Skeletal muscle tissue (tissue), 3 donors: ENCODE measurements at regions not wholly inside any gene's neighbourhood (a gene's known extent, or its start where the extent isn't known, plus 50 kb on each side); places are given as distances from the start of the nearest gene placed in this dataset.

Experiments used
- H3K27ac ChIP-seq: one replicate; pipeline ENCODE4 v1.7.0; 2013; ENCODE audit warnings: mild to moderate bottlenecking, low read depth, low read length, inconsistent platforms
- H3K27me3 ChIP-seq, 3 donors: one replicate each; pipeline ENCODE4 v1.7.0; 2013; ENCODE audit warnings: low read length in 3 of 3; ENCODE audit not compliant: control insufficient read depth in 3 of 3, insufficient read depth in 3 of 3
- H3K36me3 ChIP-seq, 3 donors: one replicate each; pipeline ENCODE4 v1.7.0; 2013; ENCODE audit warnings: low read length in 3 of 3; ENCODE audit not compliant: control insufficient read depth in 3 of 3, insufficient read depth in 3 of 3
- H3K4me1 ChIP-seq, 3 donors: one replicate each; pipeline ENCODE4 v1.7.0; 2013; ENCODE audit warnings: low read length in 3 of 3, mild to moderate bottlenecking in 3 of 3; ENCODE audit not compliant: control insufficient read depth in 3 of 3, insufficient read depth in 3 of 3
- H3K4me3 ChIP-seq, 3 donors: one replicate each; pipeline ENCODE4 v1.7.0; 2013; ENCODE audit warnings: low read length in 3 of 3
- H3K9ac ChIP-seq, 3 donors: one replicate each; pipeline ENCODE4 v1.7.0; 2013; ENCODE audit warnings: low read length in 3 of 3, mild to moderate bottlenecking in 3 of 3, moderate library complexity in 2 of 3, low read depth in 1 of 3
- H3K9me3 ChIP-seq, 3 donors: one replicate each; pipeline ENCODE4 v1.7.0; 2013; ENCODE audit warnings: low read length in 3 of 3; ENCODE audit not compliant: control insufficient read depth in 3 of 3
- donor health status: Osteomylitis.

DNA sequence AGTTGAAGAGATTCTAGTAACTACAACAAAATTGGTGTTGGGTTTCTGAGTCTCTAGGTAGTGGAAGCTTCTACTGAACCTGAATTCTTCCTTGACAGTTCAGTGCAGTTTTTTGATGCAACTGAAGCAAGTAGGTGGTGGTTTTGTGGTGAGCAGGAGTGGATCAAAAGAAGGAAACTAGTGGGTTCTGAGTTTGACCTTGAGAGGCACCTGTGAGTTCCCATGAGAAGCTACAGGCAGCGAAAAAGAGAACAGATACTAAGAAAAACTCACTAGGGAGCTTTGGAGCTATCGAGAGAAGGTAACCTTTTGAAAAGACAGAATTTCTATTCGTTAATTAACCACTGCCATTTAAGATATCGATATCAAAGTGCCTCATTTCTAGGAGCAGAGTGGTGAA lies 145.2 kb downstream of the PDHA2 start:
- no peaks in the 10 kb centered on the region for H3K27me3 ChIP-seq
- no peaks in the 10 kb centered on the region for H3K36me3 ChIP-seq
- no peak overlapping the region for H3K9ac ChIP-seq
- no peak overlapping the region for H3K4me3 ChIP-seq
- H3K27ac ChIP-seq, result no peak overlapping the region
- no peaks in the 10 kb centered on the region for H3K4me1 ChIP-seq
- H3K9me3 ChIP-seq, result no peaks in the 10 kb centered on the region

DNA sequence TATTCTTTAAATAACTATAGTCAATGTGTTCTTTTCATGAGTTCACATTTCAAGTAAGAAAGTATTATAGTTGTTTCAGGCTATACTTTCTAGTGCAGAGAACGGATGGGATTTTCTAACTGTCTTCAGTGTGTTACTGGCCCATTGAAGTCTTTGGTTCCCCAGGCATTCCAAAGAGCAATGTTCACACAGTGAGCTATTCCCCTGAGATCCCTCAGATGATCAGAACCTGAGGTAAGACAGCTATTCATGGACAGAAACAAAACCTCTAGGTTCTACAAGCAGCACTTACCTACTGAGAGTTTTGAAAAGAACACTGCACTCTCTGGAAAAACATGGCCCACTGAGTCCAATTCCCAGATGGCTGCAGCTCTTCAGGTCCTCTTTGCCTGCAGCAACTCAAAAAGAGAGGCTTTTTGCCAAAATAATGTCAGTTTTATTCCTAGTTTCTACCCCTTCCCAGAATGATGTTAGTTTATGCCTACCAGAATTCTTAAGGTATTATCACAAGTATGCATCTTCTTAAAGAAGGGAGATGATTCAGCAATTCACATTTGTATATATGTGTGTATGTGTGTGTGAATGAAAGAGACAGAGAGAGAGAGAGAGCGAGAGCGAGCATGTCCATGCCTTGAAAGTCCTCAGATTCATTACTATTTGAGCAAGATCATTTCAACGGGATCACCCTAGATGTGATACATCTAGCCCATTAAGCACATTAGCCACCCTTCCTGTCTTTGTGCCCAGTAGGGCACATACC lies 146.1 kb downstream of the PDHA2 start:
- Histone ChIP-seq H3K4me3 (no peak overlapping the region), H3K36me3 (no peaks in the 10 kb centered on the region), H3K27ac (no peak overlapping the region), H3K27me3 (no peaks in the 10 kb centered on the region), H3K9me3 (no peaks in the 10 kb centered on the region), H3K4me1 (no peaks in the 10 kb centered on the region), H3K9ac (no peak overlapping the region)

DNA sequence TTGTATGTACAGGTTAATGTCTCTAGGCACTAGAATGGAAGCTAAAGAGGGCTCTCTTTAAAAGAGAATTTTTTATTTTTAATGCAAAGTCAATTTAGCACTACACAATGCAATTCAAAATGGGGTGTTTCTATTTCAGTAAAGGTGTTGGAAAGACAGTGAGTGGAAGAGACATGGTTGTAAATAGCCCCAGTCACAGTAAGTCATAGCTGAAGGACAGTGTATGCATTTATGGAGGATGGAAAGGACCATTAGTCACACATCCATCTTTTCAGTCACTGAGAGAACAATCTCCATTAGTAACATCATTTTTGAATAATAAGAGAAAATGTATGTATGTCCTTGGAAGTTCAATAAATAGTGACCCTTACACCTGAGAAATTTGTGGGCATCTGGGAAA lies 148.0 kb downstream of the PDHA2 start:
- Histone ChIP-seq H3K4me3 (no peak overlapping the region), H3K36me3 (no peaks in the 10 kb centered on the region), H3K4me1 (no peaks in the 10 kb centered on the region), H3K9ac (no peak overlapping the region), H3K9me3 (no peaks in the 10 kb centered on the region), H3K27me3 (no peaks in the 10 kb centered on the region), H3K27ac (no peak overlapping the region)

DNA sequence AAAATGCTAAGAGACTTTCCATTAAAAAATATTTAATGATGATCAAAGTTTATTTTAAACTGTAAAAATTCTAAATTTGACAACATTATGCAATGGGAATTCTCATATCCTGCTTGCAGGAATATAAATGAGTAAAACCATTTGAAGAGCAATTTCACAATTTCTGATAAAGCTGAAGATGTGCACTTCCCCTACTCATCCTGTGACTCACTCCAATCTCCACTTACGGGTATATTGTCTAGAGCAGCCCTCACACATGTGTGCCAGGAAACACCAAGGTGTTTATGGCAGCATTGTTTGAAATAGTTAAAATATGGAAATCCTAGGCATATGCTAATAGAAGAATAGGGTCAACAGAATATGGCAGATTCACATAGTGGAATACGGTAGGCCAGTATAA lies 158.4 kb downstream of the PDHA2 start:
- Histone ChIP-seq H3K9me3 (no peaks in the 10 kb centered on the region), H3K4me1 (no peaks in the 10 kb centered on the region), H3K27ac (no peak overlapping the region), H3K36me3 (no peaks in the 10 kb centered on the region), H3K27me3 (no peaks in the 10 kb centered on the region), H3K4me3 (no peak overlapping the region), H3K9ac (no peak overlapping the region)

DNA sequence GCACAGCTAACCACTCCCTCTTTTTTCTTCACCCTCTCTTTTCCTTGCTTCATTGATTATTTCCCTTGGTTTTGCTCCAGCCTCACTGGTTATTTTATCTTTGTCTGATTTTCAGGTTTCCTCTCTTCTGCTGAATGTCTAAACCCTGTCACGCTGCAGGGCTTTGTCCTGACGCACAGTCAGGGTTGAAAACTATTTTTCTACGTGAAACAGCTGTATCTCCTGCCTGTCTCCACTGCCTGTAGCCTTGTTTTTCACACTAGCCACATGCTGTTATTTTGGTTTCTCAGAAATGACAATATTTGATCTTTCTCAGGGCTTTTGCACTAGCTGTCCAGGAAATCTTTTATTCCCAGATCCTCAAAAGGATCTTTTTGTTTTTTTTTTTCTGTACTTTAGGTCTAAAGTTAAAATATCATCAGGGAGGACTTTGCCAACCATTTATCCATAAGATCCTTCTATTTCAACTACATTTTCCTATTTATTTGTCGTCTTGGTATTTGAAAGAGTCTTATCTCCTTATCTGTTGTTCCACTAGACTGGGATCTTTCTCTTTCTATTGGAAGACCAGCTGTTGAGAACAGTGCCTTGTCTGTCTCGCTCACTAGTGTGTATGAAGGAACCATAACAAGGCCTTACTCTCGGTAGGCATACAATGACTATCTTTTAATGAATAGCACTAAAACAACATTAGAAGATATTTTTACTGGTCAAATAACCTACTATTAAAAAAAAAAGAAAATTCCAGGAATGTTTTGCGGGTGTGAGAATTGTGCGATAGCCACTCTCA lies 164.3 kb downstream of the PDHA2 start:
- Histone ChIP-seq H3K27ac (no peak overlapping the region), H3K9me3 (no peaks in the 10 kb centered on the region), H3K4me3 (no peak overlapping the region), H3K4me1 (no peaks in the 10 kb centered on the region), H3K27me3 (no peaks in the 10 kb centered on the region), H3K9ac (no peak overlapping the region), H3K36me3 (no peaks in the 10 kb centered on the region)

DNA sequence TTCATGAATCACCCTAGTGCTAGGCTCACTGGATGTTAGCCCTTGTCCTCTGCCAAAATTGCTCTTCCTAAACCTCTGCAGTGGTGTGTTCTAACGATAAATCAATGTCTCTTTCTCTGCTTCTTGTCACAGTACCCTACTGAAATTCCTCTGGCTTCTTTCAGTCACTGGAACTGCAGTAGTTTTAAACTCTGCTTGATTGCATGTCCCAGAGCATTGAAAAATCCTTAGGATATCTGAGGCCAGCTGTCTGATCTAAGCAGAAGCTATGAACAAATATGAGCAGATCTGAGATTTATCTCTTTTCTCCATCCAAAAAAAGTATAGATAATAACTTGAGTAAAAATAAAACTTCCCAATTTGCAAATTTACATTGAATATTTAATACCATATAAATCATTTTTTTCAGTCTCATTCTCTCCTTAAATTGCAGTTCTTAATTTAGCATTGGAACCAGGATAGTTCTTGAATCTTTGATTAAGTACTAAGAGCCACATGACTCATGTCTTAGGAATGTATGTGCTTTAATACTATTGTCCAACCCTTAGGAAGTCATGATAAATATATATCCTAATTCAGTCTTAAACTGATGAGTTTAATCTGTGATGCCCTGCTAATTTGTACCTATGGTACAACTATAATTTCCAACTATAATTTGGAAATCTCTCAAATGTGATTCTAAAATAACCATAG lies 169.7 kb downstream of the PDHA2 start:
- H3K4me3 ChIP-seq, result no peak overlapping the region
- H3K9ac ChIP-seq, result no peak overlapping the region
- no peaks in the 10 kb centered on the region for H3K4me1 ChIP-seq
- no peaks in the 10 kb centered on the region for H3K36me3 ChIP-seq
- no peaks in the 10 kb centered on the region for H3K27me3 ChIP-seq
- H3K27ac ChIP-seq, result no peak overlapping the region
- H3K9me3 ChIP-seq, result no peaks in the 10 kb centered on the region

DNA sequence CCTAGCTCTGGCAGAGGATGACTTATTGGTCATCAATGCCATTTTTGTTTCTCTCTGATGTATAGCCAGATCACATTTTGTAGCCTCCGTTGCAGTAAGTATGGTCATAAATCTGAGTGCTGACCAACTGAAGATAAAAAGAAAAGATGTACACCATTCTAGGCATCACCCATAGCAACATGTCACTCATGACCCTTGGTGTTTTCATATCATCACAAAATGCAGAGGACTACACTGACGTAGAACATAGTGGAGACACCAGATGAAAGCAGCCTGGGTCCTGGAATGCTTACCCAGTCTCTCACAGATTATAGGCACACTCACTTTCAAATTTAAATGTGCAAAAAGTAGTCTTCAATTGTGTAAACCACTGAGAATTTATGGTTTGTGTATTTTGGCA lies 172.8 kb downstream of the PDHA2 start:
- no peaks in the 10 kb centered on the region for H3K9me3 ChIP-seq
- no peaks in the 10 kb centered on the region for H3K36me3 ChIP-seq
- no peak overlapping the region for H3K27ac ChIP-seq
- no peak overlapping the region for H3K4me3 ChIP-seq
- H3K9ac ChIP-seq, result no peak overlapping the region
- H3K4me1 ChIP-seq, result no peaks in the 10 kb centered on the region
- H3K27me3 ChIP-seq, result no peaks in the 10 kb centered on the region

DNA sequence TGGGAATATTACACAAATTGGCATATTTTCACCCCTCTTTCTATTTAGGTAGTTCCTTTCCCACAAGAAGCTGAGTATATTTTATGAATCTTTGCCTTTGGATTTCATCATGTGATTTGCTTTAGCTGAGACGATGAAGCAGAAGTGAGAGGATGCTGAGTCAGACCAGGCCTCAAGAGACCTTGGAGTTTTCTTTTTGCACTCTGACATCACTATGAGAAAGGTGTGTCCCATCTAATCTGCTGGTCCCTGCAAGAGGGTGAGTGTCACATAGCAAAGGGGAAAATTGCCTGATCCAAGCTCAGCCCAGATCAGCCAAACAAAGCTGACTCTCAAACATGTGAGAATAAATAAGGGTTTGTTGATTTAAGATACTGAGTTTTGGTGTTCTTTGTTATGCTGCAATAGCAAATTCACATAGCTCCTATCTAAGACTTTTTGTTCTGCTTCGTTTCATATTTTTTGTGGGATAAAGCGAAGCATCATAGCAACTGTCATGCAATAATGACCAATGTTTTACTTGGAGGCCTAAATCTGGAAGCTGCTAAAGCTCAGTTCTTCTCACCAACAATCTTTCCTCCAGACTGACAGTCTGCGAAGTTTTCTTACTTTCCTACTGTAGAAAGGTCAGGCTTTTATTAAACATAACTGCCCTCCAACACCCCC lies 176.9 kb downstream of the PDHA2 start:
- Histone ChIP-seq H3K27me3 (no peaks in the 10 kb centered on the region), H3K4me3 (no peak overlapping the region), H3K9me3 (no peaks in the 10 kb centered on the region), H3K36me3 (no peaks in the 10 kb centered on the region), H3K4me1 (no peaks in the 10 kb centered on the region), H3K9ac (no peak overlapping the region), H3K27ac (no peak overlapping the region)

DNA sequence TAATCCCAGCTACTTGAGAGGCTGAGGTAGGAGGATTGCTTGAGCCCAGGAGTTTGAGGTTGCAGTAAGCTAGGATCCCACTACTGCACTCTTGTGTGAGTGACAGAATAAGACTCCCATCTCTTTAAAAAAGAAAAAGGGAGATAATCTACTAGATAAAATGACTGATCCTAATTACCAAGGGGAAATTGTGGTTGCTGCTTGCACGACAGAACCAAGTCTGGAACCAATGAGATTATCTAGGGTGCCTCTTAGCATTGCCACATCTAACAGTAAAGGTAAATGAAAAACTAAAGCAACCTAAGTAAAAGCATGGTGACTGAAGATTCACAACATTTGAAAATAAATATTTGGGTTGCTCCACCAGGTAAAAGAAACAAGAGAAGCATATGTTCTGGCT lies 185.1 kb downstream of the PDHA2 start:
- Histone ChIP-seq H3K4me1 (no peaks in the 10 kb centered on the region), H3K36me3 (no peaks in the 10 kb centered on the region), H3K9me3 (no peaks in the 10 kb centered on the region), H3K9ac (no peak overlapping the region), H3K27ac (no peak overlapping the region), H3K27me3 (no peaks in the 10 kb centered on the region), H3K4me3 (no peak overlapping the region)
